Spleen (tissue), 11 donors: ENCODE measurements at regions not wholly inside any gene's neighbourhood (a gene's known extent, or its start where the extent isn't known, plus 50 kb on each side); places are given as distances from the start of the nearest gene placed in this dataset.

Source experiments
- DNase-seq: peaks from one replicate; pipeline ENCODE4 v3.0.0-alpha.2; 2020
- H3K27ac ChIP-seq, 8 donors: fragments of 200-600 bp; sonication (generic) in 7 of 8; 1 replicate in 4 of 8; 2 replicates in 4 of 8; pipeline versions ENCODE4 v1.5.0 to v1.8.0; 2016 to 2021; ENCODE audit warnings: inconsistent platforms in 4 of 8, mild to moderate bottlenecking in 4 of 8, moderate library complexity in 1 of 8
- H3K27me3 ChIP-seq, 7 donors: fragments of 200-600 bp; sonication (generic) in 6 of 7; replicated peaks in 1 of 7; 1 replicate in 4 of 7; 2 replicates in 3 of 7; pipeline versions ENCODE4 v1.5.0 to v1.8.0; 2016 to 2021; ENCODE audit warnings: inconsistent platforms in 3 of 7, mild to moderate bottlenecking in 1 of 7
- H3K36me3 ChIP-seq, 6 donors: fragments of 200-600 bp; sonication (generic) in 5 of 6; 1 replicate in 4 of 6; 2 replicates in 2 of 6; pipeline versions ENCODE4 v1.5.0 to v1.8.0; 2016 to 2021; ENCODE audit warnings: inconsistent platforms in 2 of 6
- H3K4me1 ChIP-seq, 6 donors: fragments of 200-600 bp; sonication (generic) in 5 of 6; 1 replicate in 3 of 6; 2 replicates in 3 of 6; pipeline versions ENCODE4 v1.5.0 to v1.8.0; 2016 to 2021; ENCODE audit warnings: inconsistent platforms in 3 of 6
- H3K4me3 ChIP-seq, 8 donors: fragments of 200-600 bp; sonication (generic) in 7 of 8; 1 replicate in 4 of 8; 2 replicates in 4 of 8; pipeline versions ENCODE4 v1.5.0 to v1.8.0; 2016 to 2021; ENCODE audit warnings: inconsistent platforms in 4 of 8, mild to moderate bottlenecking in 4 of 8, moderate library complexity in 2 of 8
- H3K9me3 ChIP-seq, 8 donors: fragments of 200-600 bp; sonication (generic) in 7 of 8; 1 replicate in 4 of 8; 2 replicates in 4 of 8; pipeline versions ENCODE4 v1.5.0 to v1.8.0; 2016 to 2021; ENCODE audit warnings: inconsistent platforms in 4 of 8
- POLR2A ChIP-seq, 3 donors: fragments of 450-650 bp; IDR thresholded peaks; one replicate each; pipeline ENCODE4 v1.5.1; 2017; ENCODE audit warnings: antibody characterized with exemption in 3 of 3, mild to moderate bottlenecking in 1 of 3
- POLR2AphosphoS5 ChIP-seq, 3 donors: sonication (generic); formaldehyde crosslinking; IDR thresholded peaks; one replicate each; pipeline ENCODE4 v1.5.1; 2017; ENCODE audit warnings: antibody characterized with exemption in 3 of 3
- WGBS, 5 donors: extraction: QIAGEN DNeasy Blood & Tissue Kit in 3 of 5; methylation state at CpG; one replicate each; pipeline versions ENCODE4 v1.1.5 to v1.1.7; 2013 to 2018; 5-methylcytosine and 5-hydroxymethylcytosine counted together
- intact Hi-C: fragments of 100-400 bp; cut with DNase I; formaldehyde crosslinking; loops from one replicate; pipeline ENCODE4 v1.15.0; 2023; ENCODE audit warnings: low total_unique reads
- TF ChIP-seq, protein P1 (sequence below), 11 experiments: fragments of 200-600 bp in 7 of 11; fragments of 450-650 bp in 4 of 11; sonication (generic) in 4 of 11; IDR thresholded peaks in 8 of 11; conservative IDR thresholded peaks in 3 of 11; 1 replicate in 7 of 11; 2 replicates in 4 of 11; pipeline versions ENCODE4 v1.4.0 to v1.8.0; 2016 to 2021; ENCODE audit warnings: antibody characterized with exemption in 11 of 11, inconsistent platforms in 4 of 11, mild to moderate bottlenecking in 1 of 11
- donor health status: healthy with polysubstance abuse.
- donor health status: DM: no; HTN: no; CAD: no; lungs with moderate emphysema.
- donor health status: DM: no; HTN: no; CAD: no.
- donor health status: Bipolar disorder and iron deficiency.
- donor health status: healthy.
- donor health status: DM: no; HTN: no; CAD: no.
- donor health status: DM: yes; HTN: yes; CAD: no.

- intact Hi-C loops, result no loop called here
- WGBS, 5 donors, result 55 to 79% (median 72%) methylated on average over 3 of the region's 3 CpGs
- no peaks in the 10 kb centered on the region for H3K9me3 ChIP-seq
- no peaks in the 10 kb centered on the region for H3K4me1 ChIP-seq
- H3K36me3 ChIP-seq, result no peaks in the 10 kb centered on the region
- DNase-seq, result no peak
- no peak for TF ChIP-seq POLR2A (IDR thresholded peaks at IDR 0.05)
- TF ChIP-seq, protein P1, sequence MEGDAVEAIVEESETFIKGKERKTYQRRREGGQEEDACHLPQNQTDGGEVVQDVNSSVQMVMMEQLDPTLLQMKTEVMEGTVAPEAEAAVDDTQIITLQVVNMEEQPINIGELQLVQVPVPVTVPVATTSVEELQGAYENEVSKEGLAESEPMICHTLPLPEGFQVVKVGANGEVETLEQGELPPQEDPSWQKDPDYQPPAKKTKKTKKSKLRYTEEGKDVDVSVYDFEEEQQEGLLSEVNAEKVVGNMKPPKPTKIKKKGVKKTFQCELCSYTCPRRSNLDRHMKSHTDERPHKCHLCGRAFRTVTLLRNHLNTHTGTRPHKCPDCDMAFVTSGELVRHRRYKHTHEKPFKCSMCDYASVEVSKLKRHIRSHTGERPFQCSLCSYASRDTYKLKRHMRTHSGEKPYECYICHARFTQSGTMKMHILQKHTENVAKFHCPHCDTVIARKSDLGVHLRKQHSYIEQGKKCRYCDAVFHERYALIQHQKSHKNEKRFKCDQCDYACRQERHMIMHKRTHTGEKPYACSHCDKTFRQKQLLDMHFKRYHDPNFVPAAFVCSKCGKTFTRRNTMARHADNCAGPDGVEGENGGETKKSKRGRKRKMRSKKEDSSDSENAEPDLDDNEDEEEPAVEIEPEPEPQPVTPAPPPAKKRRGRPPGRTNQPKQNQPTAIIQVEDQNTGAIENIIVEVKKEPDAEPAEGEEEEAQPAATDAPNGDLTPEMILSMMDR (IDR thresholded peaks at IDR 0.05 in 8 of 11, conservative IDR thresholded peaks at IDR 0.05 in 3 of 11), result no peak
- no peak for TF ChIP-seq POLR2AphosphoS5 (IDR thresholded peaks at IDR 0.05)
- H3K27ac ChIP-seq, result no peak overlapping the region
- no peak overlapping the region for H3K4me3 ChIP-seq
- H3K27me3 ChIP-seq, result peaks cover 0 to 19% (median 0%) of the 10 kb centered on the region in 7 donors
These were observed 81.3 kb upstream of the NRXN3 start for GRCh38 chr14:78088916-78089315.

GRCh38 chr14:78090864-78091263 lies 79.3 kb upstream of the NRXN3 start:
- Histone ChIP-seq H3K4me3 (no peak overlapping the region), H3K4me1 (no peaks in the 10 kb centered on the region), H3K36me3 (no peaks in the 10 kb centered on the region), H3K9me3 (no peaks in the 10 kb centered on the region), H3K27me3 (peaks cover 0 to 15% (median 0%) of the 10 kb centered on the region in 7 donors), H3K27ac (no peak overlapping the region)
- no peak for DNase-seq
- intact Hi-C loops, result no loop called here
- 70 to 76% (median 71%) methylated on average over 8 of the region's 8 CpGs for WGBS, 5 donors
- TF ChIP-seq, protein P1 (IDR thresholded peaks at IDR 0.05 in 8 of 11, conservative IDR thresholded peaks at IDR 0.05 in 3 of 11), result no peak
- TF ChIP-seq POLR2A (IDR thresholded peaks at IDR 0.05), result no peak
- no peak for TF ChIP-seq POLR2AphosphoS5 (IDR thresholded peaks at IDR 0.05)

DNA sequence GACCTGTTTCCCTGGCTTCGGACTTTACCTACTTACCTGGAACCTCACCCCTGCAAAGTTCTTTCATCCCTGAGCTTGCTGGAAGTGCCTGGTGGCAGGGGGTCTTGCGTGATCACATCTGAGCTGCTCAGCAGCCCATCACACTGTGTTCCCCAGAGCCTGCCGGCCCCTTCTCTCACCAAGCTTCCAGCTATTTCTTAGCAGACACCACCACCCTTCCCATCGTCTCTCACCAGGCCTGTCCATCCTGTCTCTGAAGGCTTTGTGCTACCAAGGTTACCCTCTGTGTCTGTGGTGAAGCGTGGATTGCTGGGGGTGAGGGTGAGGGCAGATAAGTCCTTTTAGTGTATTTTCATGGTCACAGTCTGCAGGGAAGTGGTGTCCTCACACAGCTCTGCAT lies 78.8 kb upstream of the NRXN3 start:
- intact Hi-C loops, result no loop called here
- H3K4me1 ChIP-seq, result no peaks in the 10 kb centered on the region
- H3K27ac ChIP-seq, result no peak overlapping the region
- no peak overlapping the region for H3K4me3 ChIP-seq
- no peaks in the 10 kb centered on the region for H3K9me3 ChIP-seq
- no peaks in the 10 kb centered on the region for H3K36me3 ChIP-seq
- WGBS, 5 donors, result 71 to 82% (median 76%) methylated on average over 5 of the region's 5 CpGs
- H3K27me3 ChIP-seq, result peaks cover 0 to 11% (median 0%) of the 10 kb centered on the region in 7 donors
- TF ChIP-seq POLR2A (IDR thresholded peaks at IDR 0.05), result no peak
- TF ChIP-seq POLR2AphosphoS5 (IDR thresholded peaks at IDR 0.05), result no peak
- TF ChIP-seq, protein P1 (IDR thresholded peaks at IDR 0.05 in 8 of 11, conservative IDR thresholded peaks at IDR 0.05 in 3 of 11), result no peak
- no peak for DNase-seq

DNA sequence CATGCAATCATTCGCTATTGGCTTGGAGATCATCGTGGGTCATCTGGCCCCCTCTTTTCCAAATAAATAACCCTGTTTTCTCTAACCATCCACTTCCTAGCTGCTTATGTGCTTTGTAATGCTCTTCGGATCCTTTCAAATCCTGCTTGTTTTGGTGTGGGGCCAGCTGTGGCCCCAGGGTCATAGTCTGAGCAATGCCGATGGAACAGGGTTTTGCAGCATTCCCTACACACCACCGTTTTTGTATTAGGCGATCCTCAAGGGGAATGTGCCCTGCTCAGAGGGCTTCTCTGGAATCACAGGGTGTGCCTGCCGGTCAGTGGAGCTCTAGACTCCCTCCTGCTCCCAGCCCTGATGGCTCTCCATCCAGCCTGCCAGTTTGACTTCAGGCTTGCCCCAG lies 78.1 kb upstream of the NRXN3 start:
- 71 to 84% (median 80%) methylated on average over 7 of the region's 7 CpGs for WGBS, 5 donors
- no peak overlapping the region for H3K4me3 ChIP-seq
- H3K9me3 ChIP-seq, result no peaks in the 10 kb centered on the region
- TF ChIP-seq POLR2A (IDR thresholded peaks at IDR 0.05) (no peak), POLR2AphosphoS5 (IDR thresholded peaks at IDR 0.05) (no peak)
- TF ChIP-seq, protein P1 (IDR thresholded peaks at IDR 0.05 in 8 of 11, conservative IDR thresholded peaks at IDR 0.05 in 3 of 11), result no peak
- intact Hi-C loops, result no loop called here
- no peaks in the 10 kb centered on the region for H3K4me1 ChIP-seq
- no peak for DNase-seq
- H3K27me3 ChIP-seq, result peaks cover 0 to 11% (median 0%) of the 10 kb centered on the region in 7 donors
- H3K36me3 ChIP-seq, result no peaks in the 10 kb centered on the region
- no peak overlapping the region for H3K27ac ChIP-seq
